ENCODE measurements at regions not wholly inside any gene's neighbourhood (a gene's known extent, or its start where the extent isn't known, plus 50 kb on each side); places are given as distances from the start of the nearest gene placed in this dataset.

- no peak for DNase-seq (ENCODE audit: low read depth in 2 of 2)
These were observed 188.2 kb upstream of the FOXQ1 start for GRCh38 chr6:1123386-1124375.

- no peak for DNase-seq (ENCODE audit: low read depth in 2 of 2)
These were observed 189.8 kb upstream of the FOXQ1 start for GRCh38 chr6:1122083-1122482.

- DNase-seq (ENCODE audit: low read depth in 2 of 2), result no peak
These were observed 193.6 kb upstream of the FOXQ1 start for GRCh38 chr6:1118287-1118647.

GRCh38 chr6:1117530-1118286 is 194.2 kb upstream of the FOXQ1 start:
- DNase-seq (ENCODE audit: low read depth in 2 of 2), result no peak

GRCh38 chr6:1116149-1116548 is 195.7 kb upstream of the FOXQ1 start:
- no peak for DNase-seq (ENCODE audit: low read depth in 2 of 2)

GRCh38 chr6:1113916-1114540 is 197.9 kb upstream of the FOXQ1 start:
- DNase-seq (ENCODE audit: low read depth in 2 of 2), result no peak

- no peak for DNase-seq (ENCODE audit: low read depth in 2 of 2)
These were observed 200.5 kb upstream of the FOXQ1 start for GRCh38 chr6:1111361-1111760.

- DNase-seq (ENCODE audit: low read depth in 2 of 2), result no peak
These were observed 201.0 kb upstream of the FOXQ1 start for GRCh38 chr6:1110941-1111349.

GRCh38 chr6:1110164-1110563 is 201.7 kb upstream of the FOXQ1 start:
- no peak for DNase-seq (ENCODE audit: low read depth in 2 of 2)

- no peak for DNase-seq (ENCODE audit: low read depth in 2 of 2)
These were observed 202.8 kb upstream of the FOXQ1 start for GRCh38 chr6:1109134-1109533.

- DNase-seq (ENCODE audit: low read depth in 2 of 2), result no peak
These were observed 203.7 kb upstream of the FOXQ1 start for GRCh38 chr6:1108198-1108597.

- no peak for DNase-seq (ENCODE audit: low read depth in 2 of 2)
These were observed 204.3 kb upstream of the FOXQ1 start for GRCh38 chr6:1107578-1107977.

GRCh38 chr6:1105833-1106400 is 206.0 kb upstream of the FOXQ1 start:
- DNase-seq (ENCODE audit: low read depth in 2 of 2), result no peak

- DNase-seq (ENCODE audit: low read depth in 2 of 2), result no peak
These were observed 206.8 kb upstream of the FOXQ1 start for GRCh38 chr6:1104988-1105670.

- no peak for DNase-seq (ENCODE audit: low read depth in 2 of 2)
These were observed 207.8 kb upstream of the FOXQ1 start for GRCh38 chr6:1103945-1104623.

- DNase-seq (ENCODE audit: low read depth in 2 of 2), result no peak
These were observed 208.9 kb upstream of the FOXQ1 start for GRCh38 chr6:1103021-1103420.

GRCh38 chr6:1100269-1100668 is 211.6 kb upstream of the FOXQ1 start:
- no peak for DNase-seq (ENCODE audit: low read depth in 2 of 2)

GRCh38 chr6:1099264-1099663 is 212.6 kb upstream of the FOXQ1 start:
- DNase-seq (ENCODE audit: low read depth in 2 of 2), result no peak

GRCh38 chr6:1096967-1097765 is 214.7 kb upstream of the FOXQ1 start:
- DNase-seq (ENCODE audit: low read depth in 2 of 2), result no peak

GRCh38 chr6:1094306-1094705 is 217.6 kb upstream of the FOXQ1 start:
- no peak for DNase-seq (ENCODE audit: low read depth in 2 of 2)

Measured in dermis microvascular lymphatic vessel endothelial cell (primary cell).